Endodermal cell (in vitro differentiated cells): ENCODE measurements at regions not wholly inside any gene's neighbourhood (a gene's known extent, or its start where the extent isn't known, plus 50 kb on each side); places are given as distances from the start of the nearest gene placed in this dataset.

ENCODE experiments used
- DNase-seq: peaks from one replicate; pipeline ENCODE4 v3.0.0-alpha.2; 2017
- H3K27ac ChIP-seq: 2 replicates; pipeline ENCODE4 v1.5.1; 2013; ENCODE audit warnings: mild to moderate bottlenecking, low read depth, low read length, moderate library complexity
- H3K27me3 ChIP-seq: 2 replicates; pipeline ENCODE4 v1.6.1; 2013; ENCODE audit warnings: mild to moderate bottlenecking, low read length, moderate library complexity; ENCODE audit not compliant: insufficient read depth, control insufficient read depth, poor library complexity, severe bottlenecking
- H3K36me3 ChIP-seq: 2 replicates; pipeline ENCODE4 v1.7.0; 2013; ENCODE audit warnings: mild to moderate bottlenecking, low read length, moderate library complexity; ENCODE audit not compliant: control insufficient read depth, insufficient read depth
- H3K4me1 ChIP-seq: one replicate; pipeline ENCODE4 v1.7.0; 2013; ENCODE audit warnings: low read length; ENCODE audit not compliant: control insufficient read depth, insufficient read depth
- H3K4me3 ChIP-seq: 2 replicates; pipeline ENCODE4 v1.5.1; 2013; ENCODE audit warnings: mild to moderate bottlenecking, low read length, moderate library complexity
- H3K9ac ChIP-seq: 2 replicates; pipeline ENCODE4 v1.6.1; 2013; ENCODE audit warnings: mild to moderate bottlenecking, low read length, moderate library complexity; ENCODE audit not compliant: poor library complexity, severe bottlenecking; ENCODE audit errors: extremely low read depth
- H3K9me3 ChIP-seq: 2 replicates; pipeline ENCODE4 v1.6.1; 2013; ENCODE audit warnings: mild to moderate bottlenecking, low read length, moderate library complexity; ENCODE audit not compliant: control insufficient read depth
- H3K27ac Mint-ChIP-seq: 2 replicates; pipeline ENCODE4 v1.8.0; 2020; ENCODE audit warnings: mixed read lengths
- H3K27me3 Mint-ChIP-seq: 2 replicates; pipeline ENCODE4 v1.8.0; 2021; ENCODE audit warnings: mild to moderate bottlenecking, mixed read lengths; ENCODE audit not compliant: insufficient read depth
- H3K36me3 Mint-ChIP-seq: 2 replicates; pipeline ENCODE4 v1.8.0; 2020; ENCODE audit warnings: low read depth, mixed read lengths
- H3K4me1 Mint-ChIP-seq: 2 replicates; pipeline ENCODE4 v1.8.0; 2020; ENCODE audit warnings: mixed read lengths
- H3K4me3 Mint-ChIP-seq: 2 replicates; pipeline ENCODE4 v1.8.0; 2020; ENCODE audit warnings: mild to moderate bottlenecking, moderate library complexity, mixed read lengths
- H3K9me3 Mint-ChIP-seq: 2 replicates; pipeline ENCODE4 v1.8.0; 2020; ENCODE audit warnings: mild to moderate bottlenecking, mixed read lengths
- CTCF ChIP-seq: fragments of 200-600 bp; sonication (generic); conservative IDR thresholded peaks from 2 replicates; pipeline ENCODE4 v1.5.0; 2021; ENCODE audit warnings: antibody characterized with exemption, mild to moderate bottlenecking
- whole genome bisulfite sequencing, 2 experiments: methylation state at CpG; one replicate each; pipeline versions ENCODE4 v1.1.5 to v1.1.7; 2013; ENCODE audit warnings: missing lambda C conversion rate in 2 of 2, mixed read lengths in 1 of 2; ENCODE audit not compliant: insufficient coverage in 1 of 2, insufficient read length in 1 of 2; 5-methylcytosine and 5-hydroxymethylcytosine counted together

GRCh38 chr4:17096692-17097091 lies 198.2 kb upstream of the LDB2 start:
- H3K27ac ChIP-seq: no peak overlapping the region
- Mint-ChIP-seq H3K36me3 (no peaks in the 10 kb centered on the region), H3K4me3 (no peak overlapping the region), H3K27ac (no peak overlapping the region), H3K4me1 (peaks cover 30% of the 10 kb centered on the region), H3K27me3 (no peaks in the 10 kb centered on the region), H3K9me3 (no peaks in the 10 kb centered on the region)
- DNase-seq: no peak
- H3K9ac ChIP-seq: no peak overlapping the region
- no peaks in the 10 kb centered on the region for H3K4me1 ChIP-seq
- no peaks in the 10 kb centered on the region for H3K9me3 ChIP-seq
- TF ChIP-seq CTCF: no peak
- 81 to 87% methylated on average over 3 to 5 of the region's 5 CpGs for WGBS, 2 experiments
- no peak overlapping the region for H3K4me3 ChIP-seq
- no peaks in the 10 kb centered on the region for H3K36me3 ChIP-seq
- no peaks in the 10 kb centered on the region for H3K27me3 ChIP-seq

- H3K9me3 ChIP-seq: no peaks in the 10 kb centered on the region
- Mint-ChIP-seq H3K9me3 (no peaks in the 10 kb centered on the region), H3K4me1 (peaks cover 30% of the 10 kb centered on the region), H3K27me3 (no peaks in the 10 kb centered on the region), H3K36me3 (no peaks in the 10 kb centered on the region), H3K4me3 (no peak overlapping the region), H3K27ac (no peak overlapping the region)
- H3K4me3 ChIP-seq: no peak overlapping the region
- DNase-seq: no peak
- no peak overlapping the region for H3K27ac ChIP-seq
- 93 to 94% methylated on average over 2 of the region's 2 CpGs for WGBS, 2 experiments
- no peaks in the 10 kb centered on the region for H3K36me3 ChIP-seq
- H3K27me3 ChIP-seq: no peaks in the 10 kb centered on the region
- TF ChIP-seq CTCF: no peak
- no peaks in the 10 kb centered on the region for H3K4me1 ChIP-seq
- H3K9ac ChIP-seq: no peak overlapping the region
Observed at GRCh38 chr4:17095771-17096170, 197.3 kb upstream of the LDB2 start.

GRCh38 chr4:17094876-17095210 lies 196.4 kb upstream of the LDB2 start:
- no peak for DNase-seq
- H3K4me3 Mint-ChIP-seq: no peak overlapping the region
- H3K36me3 Mint-ChIP-seq: no peaks in the 10 kb centered on the region
- H3K9ac ChIP-seq: no peak overlapping the region
- no peak for TF ChIP-seq CTCF
- no peaks in the 10 kb centered on the region for H3K4me1 ChIP-seq
- H3K4me3 ChIP-seq: no peak overlapping the region
- no peaks in the 10 kb centered on the region for H3K27me3 Mint-ChIP-seq
- 97 to 100% methylated on average over 1 to 3 of the region's 3 CpGs for WGBS, 2 experiments
- no peaks in the 10 kb centered on the region for H3K9me3 Mint-ChIP-seq
- H3K27me3 ChIP-seq: no peaks in the 10 kb centered on the region
- peaks cover 30% of the 10 kb centered on the region for H3K4me1 Mint-ChIP-seq
- H3K27ac ChIP-seq: no peak overlapping the region
- no peak overlapping the region for H3K27ac Mint-ChIP-seq
- H3K9me3 ChIP-seq: no peaks in the 10 kb centered on the region
- H3K36me3 ChIP-seq: no peaks in the 10 kb centered on the region
